Nephron (organoid): ENCODE measurements at regions not wholly inside any gene's neighbourhood (a gene's known extent, or its start where the extent isn't known, plus 50 kb on each side); places are given as distances from the start of the nearest gene placed in this dataset.
"Not testable (repeated sequence)": the region's sequence is repeated elsewhere in the genome, so short reads cannot be mapped to it uniquely, and the experiment has no call there.

Experiments used
- H3K27ac Mint-ChIP-seq, 3 experiments: 2 replicates each; pipeline ENCODE4 v1.8.0; 2020; ENCODE audit warnings: mixed read lengths in 3 of 3, mild to moderate bottlenecking in 2 of 3, moderate library complexity in 1 of 3
- H3K27me3 Mint-ChIP-seq: 2 replicates; pipeline ENCODE4 v1.8.0; 2021; ENCODE audit warnings: low read depth, mild to moderate bottlenecking, moderate library complexity, mixed read lengths
- H3K36me3 Mint-ChIP-seq: 2 replicates; pipeline ENCODE4 v1.8.0; 2020; ENCODE audit warnings: low read depth, mixed read lengths
- H3K4me1 Mint-ChIP-seq: 2 replicates; pipeline ENCODE4 v1.8.0; 2020; ENCODE audit warnings: mixed read lengths
- H3K4me3 Mint-ChIP-seq, 3 experiments: 2 replicates each; pipeline ENCODE4 v1.8.0; 2020; ENCODE audit warnings: mild to moderate bottlenecking in 3 of 3, mixed read lengths in 3 of 3, moderate library complexity in 2 of 3
- H3K9me3 Mint-ChIP-seq: 2 replicates; pipeline ENCODE4 v1.8.0; 2020; ENCODE audit warnings: mixed read lengths
- TF ChIP-seq, protein P1 (sequence below), 3 experiments: fragments of 200-600 bp; sonication (generic); IDR thresholded peaks; one replicate each; pipeline ENCODE4 v1.5.0; 2021; ENCODE audit warnings: antibody characterized with exemption in 3 of 3; ENCODE audit not compliant: unreplicated experiment in 3 of 3

DNA sequence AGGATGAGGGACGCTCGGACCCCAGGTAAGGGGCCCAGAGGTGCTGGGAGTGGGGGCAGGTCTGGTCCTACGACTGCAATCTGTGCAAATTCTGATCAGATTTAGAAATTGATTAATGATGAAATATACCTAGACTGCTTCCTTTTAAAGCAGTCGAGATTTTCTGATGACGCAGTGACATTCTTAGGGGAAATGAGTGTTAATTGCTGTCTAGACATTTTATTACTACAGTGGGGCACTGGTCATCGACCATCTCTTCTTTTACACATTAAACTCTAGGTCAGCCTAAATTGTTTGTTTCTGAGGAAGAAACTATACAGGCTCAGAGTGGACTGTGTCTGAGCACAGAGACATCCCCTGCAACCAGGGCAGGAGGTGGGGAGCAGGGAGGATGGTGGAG, 154.4 kb upstream of the SALL3 start:
- Mint-ChIP-seq H3K4me3 (no peak overlapping the region), H3K9me3 (peaks cover 4% of the 10 kb centered on the region), H3K4me1 (no peaks in the 10 kb centered on the region), H3K27ac (no peak overlapping the region), H3K27me3 (peaks cover 57% of the 10 kb centered on the region), H3K36me3 (no peaks in the 10 kb centered on the region)
- TF ChIP-seq, protein P1, sequence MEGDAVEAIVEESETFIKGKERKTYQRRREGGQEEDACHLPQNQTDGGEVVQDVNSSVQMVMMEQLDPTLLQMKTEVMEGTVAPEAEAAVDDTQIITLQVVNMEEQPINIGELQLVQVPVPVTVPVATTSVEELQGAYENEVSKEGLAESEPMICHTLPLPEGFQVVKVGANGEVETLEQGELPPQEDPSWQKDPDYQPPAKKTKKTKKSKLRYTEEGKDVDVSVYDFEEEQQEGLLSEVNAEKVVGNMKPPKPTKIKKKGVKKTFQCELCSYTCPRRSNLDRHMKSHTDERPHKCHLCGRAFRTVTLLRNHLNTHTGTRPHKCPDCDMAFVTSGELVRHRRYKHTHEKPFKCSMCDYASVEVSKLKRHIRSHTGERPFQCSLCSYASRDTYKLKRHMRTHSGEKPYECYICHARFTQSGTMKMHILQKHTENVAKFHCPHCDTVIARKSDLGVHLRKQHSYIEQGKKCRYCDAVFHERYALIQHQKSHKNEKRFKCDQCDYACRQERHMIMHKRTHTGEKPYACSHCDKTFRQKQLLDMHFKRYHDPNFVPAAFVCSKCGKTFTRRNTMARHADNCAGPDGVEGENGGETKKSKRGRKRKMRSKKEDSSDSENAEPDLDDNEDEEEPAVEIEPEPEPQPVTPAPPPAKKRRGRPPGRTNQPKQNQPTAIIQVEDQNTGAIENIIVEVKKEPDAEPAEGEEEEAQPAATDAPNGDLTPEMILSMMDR (IDR thresholded peaks at IDR 0.05; ENCODE audit: unreplicated experiment in 3 of 3), result no peak

DNA sequence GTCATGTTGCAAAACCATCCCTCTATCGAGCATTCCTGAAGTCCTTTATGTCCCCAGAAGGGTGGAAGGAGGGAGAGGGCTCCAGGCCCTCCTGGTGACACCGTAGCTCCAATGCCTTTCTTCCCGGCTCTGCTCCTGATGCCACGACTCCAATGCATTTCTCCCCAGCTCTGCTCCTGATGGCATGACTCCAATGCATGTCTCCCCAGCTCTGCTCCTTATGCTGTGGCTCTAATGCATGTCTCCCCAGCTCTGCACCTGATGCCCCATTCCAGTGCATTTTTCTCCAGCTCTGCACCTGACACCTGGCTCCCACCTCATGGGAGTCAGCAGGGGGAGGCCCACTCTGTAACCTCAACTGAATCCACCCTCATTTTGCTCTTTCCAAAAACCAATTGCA, 153.0 kb upstream of the SALL3 start:
- TF ChIP-seq, protein P1 (IDR thresholded peaks at IDR 0.05; ENCODE audit: unreplicated experiment in 3 of 3), result no peak
- Mint-ChIP-seq H3K36me3 (no peaks in the 10 kb centered on the region), H3K4me1 (no peaks in the 10 kb centered on the region), H3K4me3 (no peak overlapping the region), H3K9me3 (peaks cover 4% of the 10 kb centered on the region), H3K27me3 (peaks cover 48% of the 10 kb centered on the region), H3K27ac (no peak overlapping the region)

DNA sequence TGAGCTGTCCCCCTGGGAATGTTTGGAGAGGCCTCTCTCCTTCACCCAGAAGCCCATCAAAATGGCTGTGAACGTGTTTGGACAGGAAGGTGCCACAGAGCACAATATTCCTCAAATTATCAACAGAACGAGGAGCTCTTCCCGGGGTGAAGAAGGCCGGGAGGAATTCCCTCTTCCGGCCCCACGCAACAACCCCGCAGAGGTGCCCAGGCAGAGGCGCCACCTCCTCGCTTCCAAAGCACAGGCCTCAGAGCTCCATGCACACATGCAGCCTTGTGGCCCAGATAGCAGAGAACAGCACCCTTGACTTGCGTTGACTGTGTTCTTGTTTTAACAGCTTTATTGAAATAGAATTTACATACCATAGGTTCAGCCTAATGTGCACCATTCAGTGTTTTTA, 152.5 kb upstream of the SALL3 start:
- no peak overlapping the region for H3K27ac Mint-ChIP-seq
- H3K9me3 Mint-ChIP-seq, result peaks cover 4% of the 10 kb centered on the region
- H3K4me1 Mint-ChIP-seq, result no peaks in the 10 kb centered on the region
- TF ChIP-seq, protein P1 (IDR thresholded peaks at IDR 0.05; ENCODE audit: unreplicated experiment in 3 of 3), result no peak
- H3K36me3 Mint-ChIP-seq, result no peaks in the 10 kb centered on the region
- no peak overlapping the region for H3K4me3 Mint-ChIP-seq
- H3K27me3 Mint-ChIP-seq, result peaks cover 43% of the 10 kb centered on the region

DNA sequence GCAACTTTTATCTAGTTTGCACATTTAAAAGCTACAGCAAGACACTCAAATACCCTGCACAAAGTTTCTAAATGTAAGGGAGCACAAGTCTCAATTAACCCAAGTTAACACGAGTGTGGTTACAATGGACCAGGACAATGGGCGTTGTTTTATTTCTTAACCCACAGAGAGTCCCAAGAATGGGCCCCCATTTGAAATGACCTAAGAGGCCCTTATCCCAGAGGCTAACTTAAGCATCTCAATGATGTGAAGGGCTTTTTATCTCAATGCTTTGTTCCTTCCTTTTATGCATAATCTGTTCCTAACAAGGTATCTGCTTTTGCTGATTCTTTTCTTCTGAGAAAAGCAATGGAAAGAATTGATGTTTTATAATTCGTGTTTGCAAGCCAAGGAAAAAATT, 151.5 kb upstream of the SALL3 start:
- peaks cover 4% of the 10 kb centered on the region for H3K9me3 Mint-ChIP-seq
- TF ChIP-seq, protein P1 (IDR thresholded peaks at IDR 0.05; ENCODE audit: unreplicated experiment in 3 of 3), result no peak

GRCh38 chr18:78829026-78829425, 150.6 kb upstream of the SALL3 start:
- H3K4me3 Mint-ChIP-seq, H3K9me3 Mint-ChIP-seq, H3K36me3 Mint-ChIP-seq, H3K27ac Mint-ChIP-seq, H3K4me1 Mint-ChIP-seq: not testable (repeated sequence)
- H3K27me3 Mint-ChIP-seq, result peaks cover 35% of the 10 kb centered on the region

More for the DNA sequence above, 151.5 kb upstream of the SALL3 start:
- Mint-ChIP-seq H3K36me3 (no peaks in the 10 kb centered on the region), H3K4me1 (no peaks in the 10 kb centered on the region), H3K4me3 (no peak overlapping the region), H3K27me3 (peaks cover 42% of the 10 kb centered on the region), H3K27ac (no peak overlapping the region)

- TF ChIP-seq, protein P1 (IDR thresholded peaks at IDR 0.05; ENCODE audit: unreplicated experiment in 3 of 3), result no peak
- no peak overlapping the region for H3K4me3 Mint-ChIP-seq
Measured at GRCh38 chr18:78830161-78830560, 149.5 kb upstream of the SALL3 start.

More at GRCh38 chr18:78830161-78830560, 149.5 kb upstream of the SALL3 start:
- H3K27me3 Mint-ChIP-seq, result peaks cover 26% of the 10 kb centered on the region
- no peaks in the 10 kb centered on the region for H3K36me3 Mint-ChIP-seq
- H3K27ac Mint-ChIP-seq, result no peak overlapping the region
- no peaks in the 10 kb centered on the region for H3K9me3 Mint-ChIP-seq
- H3K4me1 Mint-ChIP-seq, result no peaks in the 10 kb centered on the region
